ENCODE measurements at regions not wholly inside any gene's neighbourhood (a gene's known extent, or its start where the extent isn't known, plus 50 kb on each side); places are given as distances from the start of the nearest gene placed in this dataset.

- DNase-seq (ENCODE audit: low spot score) = no peak
- ChIA-PET CTCF (ENCODE audit: low intra/inter-chr PET ratio, low total read pairs) (no interaction called here), POLR2A (no interaction called here)
- Histone ChIP-seq H3K9ac (ENCODE audit: insufficient read depth, low read depth, low read length) (no peak overlapping the region), H3K36me3 (replicated peaks in 1 of 2; ENCODE audit: control insufficient read depth in 1 of 2, insufficient read depth in 2 of 2, low read length in 2 of 2) (no peaks in the 10 kb centered on the region), H3K4me2 (ENCODE audit: low read depth, low read length) (no peak overlapping the region), H3K4me3 (replicated peaks in 1 of 3; ENCODE audit: insufficient read depth in 1 of 3, low read depth in 2 of 3, low read length in 3 of 3) (no peak overlapping the region), H3K79me2 (ENCODE audit: insufficient read depth, low read length) (no peaks in the 10 kb centered on the region), H3K27me3 (ENCODE audit: control insufficient read depth in 1 of 2, insufficient read depth in 2 of 2, low read length in 2 of 2) (no peaks in the 10 kb centered on the region), H2AFZ (ENCODE audit: low read length) (no peak overlapping the region), H3K27ac (ENCODE audit: extremely low read length, insufficient read depth, low read length) (no peak overlapping the region), H4K20me1 (ENCODE audit: insufficient read depth, low read length) (no peaks in the 10 kb centered on the region), H3K4me1 (ENCODE audit: insufficient read depth, low read length) (no peaks in the 10 kb centered on the region), H3K9me3 (ENCODE audit: low read length) (no peaks in the 10 kb centered on the region)
- ATAC-seq = no peak
- no TSS peak for BruUV-seq (replicated peaks)
- WGBS (ENCODE audit: low lambda C conversion rate) = 22% methylated on average over 5 of the region's 5 CpGs
- no peak for FAIRE-seq
- in situ Hi-C loops (cut with HindIII; ENCODE audit: extremely low pct_ligation_motif_present, low pct_unique_long_range_greater_than_20kb) (no loop called here), intact Hi-C loops (cut with micrococcal nuclease; ENCODE audit: unreplicated experiment) (no loop called here)
- no peak for TF ChIP-seq SAFB2 (CRISPR knock-in tag; IDR thresholded peaks at IDR 0.05; ENCODE audit: borderline replicate concordance, low read depth)
Observed at GRCh38 chr11:92449780-92450179, 225.2 kb downstream of the FAT3 start.

GRCh38 chr11:92451063-92451462 lies 226.4 kb downstream of the FAT3 start:
- in situ Hi-C loops (cut with HindIII; ENCODE audit: extremely low pct_ligation_motif_present, low pct_unique_long_range_greater_than_20kb) = no loop called here
- H3K4me2 ChIP-seq (ENCODE audit: low read depth, low read length) = no peak overlapping the region
- H3K4me3 ChIP-seq (replicated peaks in 1 of 3; ENCODE audit: insufficient read depth in 1 of 3, low read depth in 2 of 3, low read length in 3 of 3) = no peak overlapping the region
- no peaks in the 10 kb centered on the region for H3K9me3 ChIP-seq (ENCODE audit: low read length)
- CTCF ChIA-PET (ENCODE audit: low intra/inter-chr PET ratio, low total read pairs) = no interaction called here
- no peak for FAIRE-seq
- 24% methylated on average over 4 of the region's 4 CpGs for WGBS (ENCODE audit: low lambda C conversion rate)
- no peak overlapping the region for H3K9ac ChIP-seq (ENCODE audit: insufficient read depth, low read depth, low read length)
- H3K4me1 ChIP-seq (ENCODE audit: insufficient read depth, low read length) = no peaks in the 10 kb centered on the region
- no peaks in the 10 kb centered on the region for H3K36me3 ChIP-seq (replicated peaks in 1 of 2; ENCODE audit: control insufficient read depth in 1 of 2, insufficient read depth in 2 of 2, low read length in 2 of 2)
- DNase-seq (ENCODE audit: low spot score) = no peak
- intact Hi-C loops (cut with micrococcal nuclease; ENCODE audit: unreplicated experiment) = no loop called here
- no peaks in the 10 kb centered on the region for H4K20me1 ChIP-seq (ENCODE audit: insufficient read depth, low read length)
- POLR2A ChIA-PET = no interaction called here
- no peaks in the 10 kb centered on the region for H3K27me3 ChIP-seq (ENCODE audit: control insufficient read depth in 1 of 2, insufficient read depth in 2 of 2, low read length in 2 of 2)
- H3K79me2 ChIP-seq (ENCODE audit: insufficient read depth, low read length) = no peaks in the 10 kb centered on the region
- no peak for ATAC-seq
- no peak overlapping the region for H3K27ac ChIP-seq (ENCODE audit: extremely low read length, insufficient read depth, low read length)
- BruUV-seq (replicated peaks) = no TSS peak
- no peak overlapping the region for H2AFZ ChIP-seq (ENCODE audit: low read length)
- TF ChIP-seq SALL2 (CRISPR knock-in tag; IDR thresholded peaks at IDR 0.05) (no peak), ZNF362 (CRISPR knock-in tag; IDR thresholded peaks at IDR 0.05; ENCODE audit: borderline replicate concordance) (no peak), ZFAT (CRISPR knock-in tag; conservative IDR thresholded peaks at IDR 0.05) (no peak), ZSCAN25 (CRISPR knock-in tag; IDR thresholded peaks at IDR 0.05) (no peak), PHF8 (CRISPR knock-in tag; IDR thresholded peaks at IDR 0.05) (no peak), IKZF5 (CRISPR knock-in tag; IDR thresholded peaks at IDR 0.05) (no peak), NR2F1 (CRISPR knock-in tag; IDR thresholded peaks at IDR 0.05) (no peak), AHDC1 (CRISPR knock-in tag; IDR thresholded peaks at IDR 0.05; ENCODE audit: borderline replicate concordance) (no peak), ZNF180 (CRISPR knock-in tag; IDR thresholded peaks at IDR 0.05; ENCODE audit: borderline replicate concordance, low read depth) (no peak)
